IMR-90 (cell line): ENCODE measurements at regions not wholly inside any gene's neighbourhood (a gene's known extent, or its start where the extent isn't known, plus 50 kb on each side); places are given as distances from the start of the nearest gene placed in this dataset.

Experiments
- ATAC-seq: fragments of 200-7000 bp; cut with Tn5 transposase; 2 replicates; pipeline ENCODE4 v1.9.1; 2020; ENCODE audit warnings: low read depth, mild to moderate bottlenecking, moderate library complexity
- BruUV-seq: library from RNA; stranded (reverse); fragments of 400-500 nt; replicated peaks from 2 replicates; lab custom pipeline; 2021; lab: Mats Ljungman, UMichigan
- CTCF ChIA-PET: fragments of 300-600 bp; formaldehyde crosslinking; extraction: SDS; loops from one replicate; lab custom pipeline; 2021; ENCODE audit warnings: antibody characterized with exemption; lab: Yijun Ruan, JAX
- POLR2A ChIA-PET: fragments of 300-600 bp; sonication (Branson Sonifier 250); formaldehyde crosslinking; loops from one replicate; lab custom pipeline; 2022; ENCODE audit warnings: antibody characterized with exemption; ENCODE audit not compliant: unreplicated experiment; lab: Charles Lee
- DNase-seq: peaks from one replicate; pipeline ENCODE4 v3.0.0; 2013
- H2AFZ ChIP-seq: replicated peaks from 2 replicates; pipeline ENCODE3; 2013; ENCODE audit warnings: low read length, mild to moderate bottlenecking; ENCODE audit not compliant: poor library complexity
- H2AK5ac ChIP-seq: 2 replicates; pipeline ENCODE4 v1.6.1; 2013; ENCODE audit warnings: low read depth, low read length, inconsistent platforms
- H2AK9ac ChIP-seq: replicated peaks from 2 replicates; pipeline ENCODE3; 2013; ENCODE audit warnings: mild to moderate bottlenecking, low read depth, low read length, moderate library complexity; ENCODE audit not compliant: poor library complexity
- H2BK120ac ChIP-seq: 2 replicates; pipeline ENCODE4 v1.6.1; 2013; ENCODE audit warnings: low read depth, low read length, inconsistent platforms
- H2BK15ac ChIP-seq: 3 replicates; pipeline ENCODE4 v1.6.1; 2013; ENCODE audit warnings: low read depth, low read length, inconsistent platforms
- H2BK20ac ChIP-seq: 2 replicates; pipeline ENCODE4 v1.6.1; 2013; ENCODE audit warnings: low read depth, mild to moderate bottlenecking, inconsistent platforms, low read length, moderate library complexity
- H2BK5ac ChIP-seq: 2 replicates; pipeline ENCODE4 v1.6.1; 2013; ENCODE audit warnings: mild to moderate bottlenecking, low read depth, low read length, inconsistent platforms; ENCODE audit not compliant: poor library complexity, severe bottlenecking
- H3K14ac ChIP-seq: replicated peaks from 2 replicates; pipeline ENCODE4 v1.6.1; 2013; ENCODE audit warnings: low read depth, low read length, inconsistent platforms
- H3K18ac ChIP-seq: 2 replicates; pipeline ENCODE4 v1.6.1; 2013; ENCODE audit warnings: low read depth, low read length, control low read depth
- H3K23ac ChIP-seq: 2 replicates; pipeline ENCODE4 v1.6.1; 2013; ENCODE audit warnings: low read depth, low read length, inconsistent platforms
- H3K27ac ChIP-seq: 2 replicates; pipeline ENCODE4 v1.5.1; 2013; ENCODE audit warnings: mild to moderate bottlenecking, control low read depth, low read length; ENCODE audit not compliant: insufficient read depth
- H3K27me3 ChIP-seq: 2 replicates; pipeline ENCODE4 v1.6.1; 2013; ENCODE audit warnings: low read length; ENCODE audit not compliant: control insufficient read depth, insufficient read depth
- H3K36me3 ChIP-seq: 2 replicates; pipeline ENCODE4 v1.6.1; 2013; ENCODE audit warnings: low read length, mixed read lengths; ENCODE audit not compliant: control insufficient read depth, insufficient read depth
- H3K4ac ChIP-seq: 2 replicates; pipeline ENCODE4 v1.6.1; 2013; ENCODE audit warnings: low read depth, low read length, inconsistent platforms
- H3K4me1 ChIP-seq: 2 replicates; pipeline ENCODE4 v1.6.1; 2013; ENCODE audit warnings: low read length, mixed read lengths; ENCODE audit not compliant: control insufficient read depth, insufficient read depth
- H3K4me2 ChIP-seq: 2 replicates; pipeline ENCODE4 v1.6.1; 2013; ENCODE audit warnings: low read depth, mild to moderate bottlenecking, control low read depth, low read length, moderate library complexity
- H3K4me3 ChIP-seq: 2 replicates; pipeline ENCODE4 v1.5.1; 2013; ENCODE audit warnings: low read depth, mild to moderate bottlenecking, control low read depth, low read length, moderate library complexity; ENCODE audit not compliant: insufficient read depth
- H3K56ac ChIP-seq: 2 replicates; pipeline ENCODE4 v1.6.1; 2013; ENCODE audit warnings: low read length, inconsistent platforms; ENCODE audit not compliant: insufficient read depth; ENCODE audit errors: extremely low read depth
- H3K79me1 ChIP-seq, 2 experiments: 2 replicates each; pipeline ENCODE4 v1.6.1; 2013; ENCODE audit warnings: low read length in 2 of 2, inconsistent platforms in 1 of 2, low read depth in 1 of 2
- H3K9ac ChIP-seq: 2 replicates; pipeline ENCODE4 v1.6.1; 2013; ENCODE audit warnings: low read depth, low read length, control low read depth
- H3K9me1 ChIP-seq: 2 replicates; pipeline ENCODE4 v1.6.1; 2013; ENCODE audit warnings: low read length, inconsistent platforms; ENCODE audit not compliant: insufficient read depth
- H3K9me3 ChIP-seq: 2 replicates; pipeline ENCODE4 v1.6.1; 2013; ENCODE audit warnings: low read length; ENCODE audit not compliant: control insufficient read depth, insufficient read depth
- H4K20me1 ChIP-seq: 2 replicates; pipeline ENCODE4 v1.6.1; 2013; ENCODE audit warnings: low read length, inconsistent platforms; ENCODE audit not compliant: insufficient read depth
- H4K5ac ChIP-seq: 2 replicates; pipeline ENCODE4 v1.6.1; 2013; ENCODE audit warnings: mild to moderate bottlenecking, low read depth, low read length, control low read depth
- H4K8ac ChIP-seq, 2 experiments: 2 replicates each; pipeline ENCODE4 v1.6.1; 2013; ENCODE audit warnings: low read depth in 2 of 2, low read length in 2 of 2, control low read depth in 1 of 2, inconsistent platforms in 1 of 2
- H4K91ac ChIP-seq: 2 replicates; pipeline ENCODE4 v1.6.1; 2013; ENCODE audit warnings: low read depth, low read length, inconsistent platforms; ENCODE audit not compliant: insufficient read depth
- BHLHE40 ChIP-seq: fragments of 150-350 bp; IDR thresholded peaks from 2 replicates; pipeline ENCODE4 v1.6.1; 2016; ENCODE audit warnings: mild to moderate bottlenecking, low read depth, low read length
- CEBPB ChIP-seq: IDR thresholded peaks from 2 replicates; pipeline ENCODE4 v1.6.1; 2012; ENCODE audit warnings: low read depth, low read length, improper control_type of control experiment
- CHD1 ChIP-seq: IDR thresholded peaks from 2 replicates; pipeline ENCODE4 v1.6.1; 2012; ENCODE audit warnings: low read depth, low read length, improper control_type of control experiment
- CTCF ChIP-seq: conservative IDR thresholded peaks from 2 replicates; pipeline ENCODE4 v1.5.1; 2012; ENCODE audit warnings: mild to moderate bottlenecking, low read depth, low read length, improper control_type of control experiment
- ELK1 ChIP-seq: fragments of 150-350 bp; IDR thresholded peaks from 2 replicates; pipeline ENCODE4 v1.6.1; 2016; ENCODE audit warnings: low read depth, mild to moderate bottlenecking, low read length, moderate library complexity, borderline replicate concordance
- FOS ChIP-seq: fragments of 150-350 bp; IDR thresholded peaks from 2 replicates; pipeline ENCODE4 v1.6.1; 2016; ENCODE audit warnings: low read depth, low read length
- MAFK ChIP-seq: IDR thresholded peaks from 2 replicates; pipeline ENCODE4 v1.6.1; 2012; ENCODE audit warnings: low read depth, low read length, improper control_type of control experiment
- MAZ ChIP-seq: IDR thresholded peaks from 2 replicates; pipeline ENCODE4 v1.6.1; 2012; ENCODE audit warnings: low read depth, mild to moderate bottlenecking, low read length, improper control_type of control experiment, moderate library complexity, borderline replicate concordance
- MXI1 ChIP-seq: IDR thresholded peaks from 2 replicates; pipeline ENCODE4 v1.6.1; 2012; ENCODE audit warnings: low read depth, mild to moderate bottlenecking, low read length, moderate library complexity, borderline replicate concordance
- NFE2L2 ChIP-seq: fragments of 150-350 bp; IDR thresholded peaks from 2 replicates; pipeline ENCODE4 v1.6.1; 2016; ENCODE audit warnings: low read depth, mild to moderate bottlenecking, low read length
- POLR2A ChIP-seq: IDR thresholded peaks from 2 replicates; pipeline ENCODE4 v1.6.1; 2012; ENCODE audit warnings: mild to moderate bottlenecking, low read depth, low read length
- RAD21 ChIP-seq: IDR thresholded peaks from 2 replicates; pipeline ENCODE4 v1.6.1; 2012; ENCODE audit warnings: low read length, improper control_type of control experiment
- RCOR1 ChIP-seq: IDR thresholded peaks from 2 replicates; pipeline ENCODE4 v1.6.1; 2012; ENCODE audit warnings: mild to moderate bottlenecking, low read length, improper control_type of control experiment; ENCODE audit not compliant: insufficient replicate concordance
- RFX5 ChIP-seq: IDR thresholded peaks from 2 replicates; pipeline ENCODE4 v1.8.0; 2012; ENCODE audit warnings: low read depth, mild to moderate bottlenecking, low read length, moderate library complexity
- SMC3 ChIP-seq: fragments of 150-350 bp; IDR thresholded peaks from 2 replicates; pipeline ENCODE4 v1.6.1; 2016; ENCODE audit warnings: low read depth, mild to moderate bottlenecking, antibody characterized with exemption, low read length, moderate library complexity
- USF2 ChIP-seq: fragments of 150-350 bp; IDR thresholded peaks from 2 replicates; pipeline ENCODE4 v1.6.1; 2017; ENCODE audit warnings: mild to moderate bottlenecking, antibody characterized with exemption, low read length, low read depth
- WGBS, 2 experiments: methylation state at CpG; one replicate each; pipeline versions ENCODE4 v1.1.5 to v1.1.7; 2013; ENCODE audit warnings: missing lambda C conversion rate in 2 of 2; ENCODE audit not compliant: insufficient read length in 1 of 2; ENCODE audit errors: extremely low coverage in 2 of 2; 5-methylcytosine and 5-hydroxymethylcytosine counted together
- dilution Hi-C: fragments of 300-500 bp; cut with HindIII; formaldehyde crosslinking; loops from one replicate; pipeline ENCODE4 v1.14.3; 2018; ENCODE audit warnings: low sequenced_read_pairs; ENCODE audit not compliant: unreplicated experiment
- in situ Hi-C: fragments of 300-500 bp; cut with MboI; formaldehyde crosslinking; loops from 3 replicates; pipeline ENCODE4 v1.14.3; 2019; ENCODE audit warnings: low sequenced_read_pairs, inconsistent platforms, mixed read lengths
- intact Hi-C: fragments of 100-400 bp; cut with micrococcal nuclease; formaldehyde crosslinking; loops from 2 replicates; pipeline ENCODE4 v1.10.0; 2022

GRCh38 chr2:60379216-60379615 is 174.2 kb downstream of the BCL11A start:
- CTCF ChIA-PET: no interaction called here
- no peak overlapping the region for H3K9ac ChIP-seq
- no peak overlapping the region for H3K18ac ChIP-seq

More at GRCh38 chr2:60379216-60379615, 174.2 kb downstream of the BCL11A start:
- Histone ChIP-seq H4K91ac (no peak overlapping the region), H3K4me3 (no peak overlapping the region), H3K4me1 (no peaks in the 10 kb centered on the region), H2BK120ac (no peak overlapping the region), H2AFZ (no peak overlapping the region), H3K27me3 (no peaks in the 10 kb centered on the region), H2BK5ac (no peak overlapping the region), H3K9me3 (no peaks in the 10 kb centered on the region), H3K9me1 (no peaks in the 10 kb centered on the region), H4K8ac (no peak overlapping the region), H3K14ac (no peak overlapping the region), H3K4ac (no peak overlapping the region), H3K23ac (no peak overlapping the region), H2BK20ac (no peak overlapping the region), H3K79me1 (no peaks in the 10 kb centered on the region), H3K36me3 (no peaks in the 10 kb centered on the region), H4K20me1 (no peaks in the 10 kb centered on the region), H2AK9ac (no peak overlapping the region), H3K4me2 (no peak overlapping the region), H3K56ac (no peak overlapping the region), H4K5ac (no peak overlapping the region), H2AK5ac (no peak overlapping the region), H2BK15ac (no peak overlapping the region), H3K27ac (no peak overlapping the region)
- dilution Hi-C loops: no loop called here
- intact Hi-C loops: no loop called here
- no peak for ATAC-seq
- DNase-seq: no peak
- POLR2A ChIA-PET: no interaction called here
- BruUV-seq: no TSS peak
- in situ Hi-C loops: no loop called here
- no CpG with 5 or more reads among the region's 7 CpGs for WGBS, 2 experiments
- TF ChIP-seq FOS (no peak), POLR2A (no peak), RAD21 (no peak), RCOR1 (no peak), ELK1 (no peak), NFE2L2 (no peak), CEBPB (no peak), CHD1 (no peak), BHLHE40 (no peak), MAZ (no peak), MXI1 (no peak), CTCF (no peak), MAFK (no peak), USF2 (no peak), RFX5 (no peak), SMC3 (no peak)
